AG09309 (cell line): ENCODE measurements at regions not wholly inside any gene's neighbourhood (a gene's known extent, or its start where the extent isn't known, plus 50 kb on each side); places are given as distances from the start of the nearest gene placed in this dataset.
A peak's percentile ranks its signal among the peaks of the same experiment; 100 is the strongest.

Experiments
- DNase-seq: peaks from one replicate; pipeline ENCODE4 v3.0.0-alpha.2; 2010; ENCODE audit warnings: low read depth
- H3K4me3 ChIP-seq: 2 replicates; pipeline ENCODE4 v1.5.1; 2011; ENCODE audit warnings: mild to moderate bottlenecking, low read depth, low read length, moderate library complexity; ENCODE audit not compliant: control insufficient read depth
- TF ChIP-seq, protein P1 (sequence below): IDR thresholded peaks from 2 replicates; pipeline ENCODE4 v1.5.1; 2011; ENCODE audit warnings: mild to moderate bottlenecking, low read depth, low read length, inconsistent platforms; ENCODE audit not compliant: insufficient read depth, control insufficient read depth; ENCODE audit errors: missing control alignments

DNA sequence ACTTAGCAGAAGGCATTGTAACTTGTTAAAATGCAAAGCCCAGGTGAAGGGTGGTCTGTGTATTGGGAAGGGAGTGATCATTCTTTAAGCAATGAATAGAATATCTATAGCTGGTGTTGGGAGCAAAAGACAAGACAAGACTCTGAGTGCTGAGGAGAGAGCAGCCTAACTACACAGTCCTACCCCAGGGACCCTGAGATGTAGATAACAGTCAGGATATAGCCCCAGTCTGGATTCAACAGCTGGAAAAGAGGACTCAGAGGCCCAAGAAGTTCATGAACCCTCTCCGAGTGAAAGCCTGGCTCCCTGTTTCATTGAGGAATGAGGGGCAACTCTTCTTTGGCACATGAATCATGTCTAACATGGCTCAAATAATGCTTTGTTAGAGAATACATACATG lies 310.7 kb upstream of the SLC14A2 start:
- TF ChIP-seq, protein P1, sequence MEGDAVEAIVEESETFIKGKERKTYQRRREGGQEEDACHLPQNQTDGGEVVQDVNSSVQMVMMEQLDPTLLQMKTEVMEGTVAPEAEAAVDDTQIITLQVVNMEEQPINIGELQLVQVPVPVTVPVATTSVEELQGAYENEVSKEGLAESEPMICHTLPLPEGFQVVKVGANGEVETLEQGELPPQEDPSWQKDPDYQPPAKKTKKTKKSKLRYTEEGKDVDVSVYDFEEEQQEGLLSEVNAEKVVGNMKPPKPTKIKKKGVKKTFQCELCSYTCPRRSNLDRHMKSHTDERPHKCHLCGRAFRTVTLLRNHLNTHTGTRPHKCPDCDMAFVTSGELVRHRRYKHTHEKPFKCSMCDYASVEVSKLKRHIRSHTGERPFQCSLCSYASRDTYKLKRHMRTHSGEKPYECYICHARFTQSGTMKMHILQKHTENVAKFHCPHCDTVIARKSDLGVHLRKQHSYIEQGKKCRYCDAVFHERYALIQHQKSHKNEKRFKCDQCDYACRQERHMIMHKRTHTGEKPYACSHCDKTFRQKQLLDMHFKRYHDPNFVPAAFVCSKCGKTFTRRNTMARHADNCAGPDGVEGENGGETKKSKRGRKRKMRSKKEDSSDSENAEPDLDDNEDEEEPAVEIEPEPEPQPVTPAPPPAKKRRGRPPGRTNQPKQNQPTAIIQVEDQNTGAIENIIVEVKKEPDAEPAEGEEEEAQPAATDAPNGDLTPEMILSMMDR, result no peak
- DNase-seq, result no peak
- no peak overlapping the region for H3K4me3 ChIP-seq

DNA sequence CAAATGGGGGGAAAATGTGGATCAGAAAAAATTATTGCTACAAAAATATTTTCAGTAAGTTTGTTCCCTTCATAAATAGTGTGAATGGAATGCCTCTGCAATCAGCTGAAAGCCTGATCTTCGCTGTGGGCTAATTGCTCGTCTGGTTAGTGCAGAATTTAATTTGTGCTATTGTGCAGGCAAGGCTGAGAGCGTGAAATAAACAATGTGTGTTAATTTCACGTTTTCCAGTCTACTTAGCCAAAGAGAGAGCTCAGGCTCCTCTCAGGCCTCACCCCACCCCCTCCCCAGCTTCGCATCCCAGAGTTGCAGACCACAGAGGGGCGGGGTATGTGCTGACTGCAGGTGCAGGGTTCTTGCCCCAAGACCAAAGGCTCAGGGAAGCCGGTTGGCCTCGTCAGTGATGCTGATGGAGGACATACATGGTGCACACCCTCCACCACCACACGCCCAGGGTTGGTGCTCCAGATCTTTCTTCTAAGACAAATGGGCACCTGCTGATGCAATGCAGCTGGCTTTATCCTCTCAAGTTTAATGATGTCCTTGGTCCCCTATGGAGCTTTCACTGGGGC lies 302.6 kb upstream of the SLC14A2 start:
- no peak for DNase-seq
- no peak overlapping the region for H3K4me3 ChIP-seq
- TF ChIP-seq, protein P1, result no peak

GRCh38 chr18:45316127-45316526 lies 299.1 kb upstream of the SLC14A2 start:
- TF ChIP-seq, protein P1, result no peak
- DNase-seq, result no peak
- H3K4me3 ChIP-seq, result no peak overlapping the region

- DNase-seq, result no peak
- TF ChIP-seq, protein P1, result no peak
- no peak overlapping the region for H3K4me3 ChIP-seq
These were observed 297.2 kb upstream of the SLC14A2 start for GRCh38 chr18:45317948-45318640.

- peak; percentile 44 for DNase-seq
- TF ChIP-seq, protein P1, result no peak
- no peak overlapping the region for H3K4me3 ChIP-seq
These were observed 294.6 kb upstream of the SLC14A2 start for GRCh38 chr18:45320724-45321123.

GRCh38 chr18:45321520-45321919 lies 293.8 kb upstream of the SLC14A2 start:
- no peak for DNase-seq

More at GRCh38 chr18:45321520-45321919, 293.8 kb upstream of the SLC14A2 start:
- H3K4me3 ChIP-seq, result no peak overlapping the region
- TF ChIP-seq, protein P1, result no peak
